ENCODE measurements at regions not wholly inside any gene's neighbourhood (a gene's known extent, or its start where the extent isn't known, plus 50 kb on each side); places are given as distances from the start of the nearest gene placed in this dataset.

- H3K4me3 ChIP-seq (ENCODE audit: low read length): no peak overlapping the region
- no peak for DNase-seq (ENCODE audit: low read depth, low spot score)
These were observed 53.5 kb upstream of the MED4 start for GRCh38 chr13:48148454-48148853.

- DNase-seq (ENCODE audit: low read depth, low spot score): no peak
- H3K4me3 ChIP-seq (ENCODE audit: low read length): no peak overlapping the region
These were observed 51.7 kb upstream of the MED4 start for GRCh38 chr13:48146636-48147035.

GRCh38 chr13:48146122-48146521, 51.2 kb upstream of the MED4 start:
- DNase-seq (ENCODE audit: low read depth, low spot score): no peak
- no peak overlapping the region for H3K4me3 ChIP-seq (ENCODE audit: low read length)
